ENCODE measurements at regions not wholly inside any gene's neighbourhood (a gene's known extent, or its start where the extent isn't known, plus 50 kb on each side); places are given as distances from the start of the nearest gene placed in this dataset.

- DNase-seq (ENCODE audit: low read depth in 2 of 3, low spot score in 1 of 3): no peak
Observed at GRCh38 chr7:145928937-145929336, 187.7 kb upstream of the CNTNAP2 start.

GRCh38 chr7:145919712-145920111, 196.9 kb upstream of the CNTNAP2 start:
- DNase-seq (ENCODE audit: low read depth in 2 of 3, low spot score in 1 of 3): no peak

- DNase-seq (ENCODE audit: low read depth in 2 of 3, low spot score in 1 of 3): no peak
Observed at GRCh38 chr7:145916776-145917175, 199.8 kb upstream of the CNTNAP2 start.

GRCh38 chr7:145915679-145916078, 200.9 kb upstream of the CNTNAP2 start:
- no peak for DNase-seq (ENCODE audit: low read depth in 2 of 3, low spot score in 1 of 3)

GRCh38 chr7:145909991-145910513, 206.5 kb upstream of the CNTNAP2 start:
- DNase-seq (ENCODE audit: low read depth in 2 of 3, low spot score in 1 of 3): no peak

GRCh38 chr7:145903658-145904057, 212.9 kb upstream of the CNTNAP2 start:
- DNase-seq (ENCODE audit: low read depth in 2 of 3, low spot score in 1 of 3): no peak

GRCh38 chr7:145902123-145902522, 214.5 kb upstream of the CNTNAP2 start:
- no peak for DNase-seq (ENCODE audit: low read depth in 2 of 3, low spot score in 1 of 3)

- no peak for DNase-seq (ENCODE audit: low read depth in 2 of 3, low spot score in 1 of 3)
Observed at GRCh38 chr7:145899938-145900337, 216.7 kb upstream of the CNTNAP2 start.

- DNase-seq (ENCODE audit: low read depth in 2 of 3, low spot score in 1 of 3): no peak
Observed at GRCh38 chr7:145893925-145894535, 222.6 kb upstream of the CNTNAP2 start.

GRCh38 chr7:145884716-145885514, 231.7 kb upstream of the CNTNAP2 start:
- DNase-seq (ENCODE audit: low read depth in 2 of 3, low spot score in 1 of 3): no peak

- DNase-seq (ENCODE audit: low read depth in 2 of 3, low spot score in 1 of 3): no peak
Observed at GRCh38 chr7:145876376-145876775, 240.2 kb upstream of the CNTNAP2 start.

GRCh38 chr7:145875267-145875666, 241.3 kb upstream of the CNTNAP2 start:
- DNase-seq (ENCODE audit: low read depth in 2 of 3, low spot score in 1 of 3): no peak

GRCh38 chr7:145868935-145869334, 247.7 kb upstream of the CNTNAP2 start:
- DNase-seq (ENCODE audit: low read depth in 2 of 3, low spot score in 1 of 3): no peak

GRCh38 chr7:145862212-145862611, 254.4 kb upstream of the CNTNAP2 start:
- DNase-seq (ENCODE audit: low read depth in 2 of 3, low spot score in 1 of 3): no peak

- no peak for DNase-seq (ENCODE audit: low read depth in 2 of 3, low spot score in 1 of 3)
Observed at GRCh38 chr7:145860809-145861208, 255.8 kb upstream of the CNTNAP2 start.

- no peak for DNase-seq (ENCODE audit: low read depth in 2 of 3, low spot score in 1 of 3)
Observed at GRCh38 chr7:145850636-145851035, 266.0 kb upstream of the CNTNAP2 start.

GRCh38 chr7:145848691-145849090, 267.9 kb upstream of the CNTNAP2 start:
- DNase-seq (ENCODE audit: low read depth in 2 of 3, low spot score in 1 of 3): no peak

- no peak for DNase-seq (ENCODE audit: low read depth in 2 of 3, low spot score in 1 of 3)
Observed at GRCh38 chr7:145845345-145845744, 271.3 kb upstream of the CNTNAP2 start.

- DNase-seq (ENCODE audit: low read depth in 2 of 3, low spot score in 1 of 3): no peak
Observed at GRCh38 chr7:145839814-145840213, 276.8 kb upstream of the CNTNAP2 start.

- DNase-seq (ENCODE audit: low read depth in 2 of 3, low spot score in 1 of 3): no peak
Observed at GRCh38 chr7:145831616-145832206, 284.9 kb upstream of the CNTNAP2 start.

- DNase-seq (ENCODE audit: low read depth in 2 of 3, low spot score in 1 of 3): no peak
Observed at GRCh38 chr7:145817687-145818086, 298.9 kb upstream of the CNTNAP2 start.

- no peak for DNase-seq (ENCODE audit: low read depth in 2 of 3, low spot score in 1 of 3)
Observed at GRCh38 chr7:145812218-145812617, 304.4 kb upstream of the CNTNAP2 start.
